H1 (cell line): ENCODE measurements at regions not wholly inside any gene's neighbourhood (a gene's known extent, or its start where the extent isn't known, plus 50 kb on each side); places are given as distances from the start of the nearest gene placed in this dataset.

Source experiments
- EP300 ChIP-seq, 2 experiments: IDR thresholded peaks; 1 replicate in 1 of 2; 2 replicates in 1 of 2; pipeline ENCODE4 v1.6.1; 2011 to 2012; ENCODE audit warnings: low read depth in 2 of 2, low read length in 2 of 2, mild to moderate bottlenecking in 2 of 2, borderline replicate concordance in 1 of 2, inconsistent platforms in 1 of 2, moderate library complexity in 1 of 2
- SP2 ChIP-seq: IDR thresholded peaks from 2 replicates; pipeline ENCODE4 v1.6.1; 2012; ENCODE audit warnings: mild to moderate bottlenecking, low read length, inconsistent platforms

GRCh38 chr11:46178513-46178912 is 57.3 kb upstream of the PHF21A start (continued):
- no peak for TF ChIP-seq EP300 (IDR thresholded peaks at IDR 0.05; ENCODE audit: borderline replicate concordance in 1 of 2, low read depth in 2 of 2, low read length in 2 of 2)
- no peak for TF ChIP-seq SP2
